Body of pancreas (tissue), 4 donors: ENCODE measurements at regions not wholly inside any gene's neighbourhood (a gene's known extent, or its start where the extent isn't known, plus 50 kb on each side); places are given as distances from the start of the nearest gene placed in this dataset.

ENCODE experiments used
- POLR2A ChIP-seq, 3 donors: fragments of 450-650 bp; IDR thresholded peaks; one replicate each; pipeline ENCODE4 v1.6.1; 2016; ENCODE audit warnings: antibody characterized with exemption in 3 of 3, mild to moderate bottlenecking in 2 of 3
- TF ChIP-seq, protein P1 (sequence below), 7 experiments: fragments of 450-650 bp in 4 of 7; fragments of 200-600 bp in 3 of 7; sonication (generic) in 3 of 7; IDR thresholded peaks; one replicate each; pipeline ENCODE4 v1.5.1; 2016 to 2019; ENCODE audit warnings: antibody characterized with exemption in 7 of 7

DNA sequence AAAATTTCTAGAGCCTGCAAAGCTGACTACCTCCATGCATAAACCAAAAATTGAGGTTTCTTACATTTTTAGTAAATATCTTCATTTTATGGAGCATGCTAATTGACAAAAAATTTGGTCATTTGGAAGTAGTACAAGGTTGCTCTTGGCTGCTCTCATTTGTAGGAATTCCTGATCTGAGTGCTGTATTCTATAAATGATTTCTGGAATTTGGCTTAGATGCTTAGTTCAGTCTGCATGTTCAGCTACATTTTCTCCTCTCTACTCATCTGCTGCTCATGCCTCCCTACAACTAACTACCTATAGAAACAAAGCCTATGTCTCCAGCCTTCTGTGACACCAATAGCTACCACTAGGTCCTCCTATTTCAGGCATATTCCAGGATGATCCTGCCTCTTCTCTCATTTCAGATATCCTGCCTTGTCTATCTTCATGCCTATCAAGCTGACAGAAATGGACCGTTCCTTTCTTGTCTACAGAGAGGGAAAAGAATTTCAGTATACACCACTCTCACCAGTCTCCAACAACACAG is 901.1 kb downstream of the TBL1XR1 start:
- TF ChIP-seq, protein P1, sequence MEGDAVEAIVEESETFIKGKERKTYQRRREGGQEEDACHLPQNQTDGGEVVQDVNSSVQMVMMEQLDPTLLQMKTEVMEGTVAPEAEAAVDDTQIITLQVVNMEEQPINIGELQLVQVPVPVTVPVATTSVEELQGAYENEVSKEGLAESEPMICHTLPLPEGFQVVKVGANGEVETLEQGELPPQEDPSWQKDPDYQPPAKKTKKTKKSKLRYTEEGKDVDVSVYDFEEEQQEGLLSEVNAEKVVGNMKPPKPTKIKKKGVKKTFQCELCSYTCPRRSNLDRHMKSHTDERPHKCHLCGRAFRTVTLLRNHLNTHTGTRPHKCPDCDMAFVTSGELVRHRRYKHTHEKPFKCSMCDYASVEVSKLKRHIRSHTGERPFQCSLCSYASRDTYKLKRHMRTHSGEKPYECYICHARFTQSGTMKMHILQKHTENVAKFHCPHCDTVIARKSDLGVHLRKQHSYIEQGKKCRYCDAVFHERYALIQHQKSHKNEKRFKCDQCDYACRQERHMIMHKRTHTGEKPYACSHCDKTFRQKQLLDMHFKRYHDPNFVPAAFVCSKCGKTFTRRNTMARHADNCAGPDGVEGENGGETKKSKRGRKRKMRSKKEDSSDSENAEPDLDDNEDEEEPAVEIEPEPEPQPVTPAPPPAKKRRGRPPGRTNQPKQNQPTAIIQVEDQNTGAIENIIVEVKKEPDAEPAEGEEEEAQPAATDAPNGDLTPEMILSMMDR (IDR thresholded peaks at IDR 0.05): no peak
- no peak for TF ChIP-seq POLR2A (IDR thresholded peaks at IDR 0.05)
